Suppressor macrophage treated with lipopolysaccharide for 1 hour (primary cell): ENCODE measurements at regions not wholly inside any gene's neighbourhood (a gene's known extent, or its start where the extent isn't known, plus 50 kb on each side); places are given as distances from the start of the nearest gene placed in this dataset.

Source experiments
- DNase-seq, 3 donors: peaks; one replicate each; pipeline ENCODE4 v3.0.0-alpha.2; 2020 to 2022

DNA sequence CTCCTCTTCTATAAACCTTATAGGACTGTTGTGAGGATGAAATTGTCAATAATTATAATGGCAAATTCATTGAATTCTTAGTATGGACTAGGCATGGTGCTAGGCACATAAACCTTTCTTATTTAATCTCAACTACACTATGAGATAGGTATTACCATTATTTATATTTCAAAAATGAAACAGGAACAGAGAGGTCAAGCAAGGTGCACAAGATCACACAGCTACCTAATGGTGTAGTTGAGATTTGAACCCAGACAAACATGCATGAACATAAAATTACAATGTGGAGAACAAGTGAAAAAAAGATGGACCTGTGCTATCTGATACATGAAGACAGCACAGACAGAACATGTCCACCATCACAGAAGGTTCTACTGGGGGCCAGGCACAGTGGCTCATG is 156.7 kb downstream of the AXIN2 start:
- no peak for DNase-seq

DNA sequence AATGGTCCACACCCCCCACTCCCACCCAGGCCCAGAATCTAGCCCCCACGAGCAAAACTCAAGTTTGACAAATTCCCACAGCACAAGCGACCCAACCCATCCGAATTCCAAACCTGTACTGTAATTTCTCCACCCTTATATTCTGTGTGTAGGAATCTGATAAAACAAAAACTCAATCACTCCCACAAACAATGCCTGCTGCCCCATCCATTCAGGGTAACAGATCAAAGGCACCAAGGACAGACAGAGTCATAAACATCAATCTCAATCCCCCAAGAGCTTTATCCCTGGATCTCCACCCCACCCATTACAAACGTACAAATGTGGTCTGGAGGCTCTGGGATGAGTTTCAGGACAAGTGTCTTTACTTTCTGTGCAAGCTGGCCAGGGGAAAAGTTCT is 157.8 kb downstream of the AXIN2 start:
- no peak for DNase-seq

DNA sequence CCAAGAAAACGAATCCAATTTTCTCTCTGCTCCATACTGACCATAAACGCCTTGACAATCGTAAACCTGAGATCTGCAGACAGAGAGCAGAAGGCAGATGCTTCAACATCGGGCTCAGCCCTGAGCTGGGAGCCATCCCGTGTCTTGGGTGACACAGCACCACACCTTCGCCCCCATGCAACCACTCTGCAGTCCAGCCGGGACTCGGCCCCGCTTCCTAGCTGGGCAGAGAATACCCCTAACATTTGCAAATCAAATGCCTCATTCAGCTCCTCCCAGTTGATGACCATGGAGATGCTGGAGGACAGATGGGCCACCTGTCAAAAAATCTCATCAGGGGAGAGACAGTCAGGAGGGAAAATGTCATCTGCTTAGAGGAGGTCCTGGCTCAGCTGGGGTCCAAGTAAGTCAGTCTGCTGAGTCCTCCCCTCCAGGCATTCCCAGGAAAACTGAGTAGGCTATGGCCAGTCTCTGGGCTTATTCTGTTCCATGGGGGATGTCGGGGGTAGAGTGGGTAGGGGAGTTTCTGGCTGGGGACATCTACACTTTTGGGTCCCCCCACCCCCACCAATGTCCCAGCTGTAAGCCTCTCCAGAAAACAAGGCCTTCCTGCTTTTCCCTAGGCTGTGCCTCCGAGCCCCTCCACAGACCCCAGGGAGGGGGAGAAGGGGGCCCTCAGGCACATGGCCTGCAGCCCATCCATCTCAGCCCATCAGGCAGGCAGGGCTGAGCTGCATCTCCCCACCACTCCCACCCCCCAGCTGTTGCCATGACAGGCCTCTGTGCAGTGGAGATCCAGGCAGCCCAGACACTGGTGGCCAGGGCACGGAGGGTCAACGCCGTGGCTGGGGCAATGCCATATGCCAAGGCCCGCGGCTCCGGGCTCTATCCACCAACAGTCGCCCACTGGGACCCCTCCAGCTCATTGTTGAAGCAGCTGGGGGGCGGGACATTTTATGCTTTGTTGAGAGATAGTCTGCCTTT is 158.6 kb downstream of the AXIN2 start:
- DNase-seq = no peak

DNA sequence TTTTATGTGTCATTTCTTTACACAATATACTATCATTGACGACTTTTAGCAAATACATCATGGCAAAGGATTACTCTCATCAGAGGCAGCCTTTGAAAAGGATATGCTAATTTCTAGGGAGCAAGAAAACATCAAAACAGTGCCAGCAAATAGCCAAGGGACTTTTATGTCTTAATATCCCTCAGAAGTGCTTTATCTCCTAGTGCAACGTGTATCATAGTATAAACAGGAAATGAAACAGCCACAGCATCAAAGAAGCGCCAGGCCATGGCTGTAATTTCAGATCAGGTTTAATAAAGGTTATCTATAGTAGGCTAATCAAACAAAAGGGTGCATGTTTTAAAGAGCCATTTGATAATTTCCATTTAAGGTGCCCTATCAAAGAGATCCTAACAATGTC is 159.9 kb downstream of the AXIN2 start:
- no peak for DNase-seq

DNA sequence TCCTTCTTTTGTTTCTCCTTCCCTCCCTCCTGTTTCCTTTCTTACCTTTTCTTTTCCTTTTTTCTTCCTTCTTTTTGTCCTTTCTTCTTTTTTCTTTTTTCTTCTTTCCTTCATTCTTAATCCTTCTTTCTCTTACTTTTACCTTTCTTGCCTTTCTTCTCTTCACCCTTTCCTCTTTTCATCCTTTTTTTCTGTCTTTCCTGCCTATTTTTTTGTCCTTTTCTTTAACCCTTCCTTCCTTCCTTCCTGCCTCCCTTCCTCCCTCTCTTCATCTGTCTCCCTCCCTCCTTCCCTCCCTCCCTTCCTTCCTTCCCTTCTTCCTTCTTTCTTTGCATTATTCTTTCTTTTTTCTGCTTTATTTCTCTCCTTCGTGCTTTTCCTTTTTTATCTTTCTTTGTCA is 160.7 kb downstream of the AXIN2 start:
- DNase-seq = no peak

DNA sequence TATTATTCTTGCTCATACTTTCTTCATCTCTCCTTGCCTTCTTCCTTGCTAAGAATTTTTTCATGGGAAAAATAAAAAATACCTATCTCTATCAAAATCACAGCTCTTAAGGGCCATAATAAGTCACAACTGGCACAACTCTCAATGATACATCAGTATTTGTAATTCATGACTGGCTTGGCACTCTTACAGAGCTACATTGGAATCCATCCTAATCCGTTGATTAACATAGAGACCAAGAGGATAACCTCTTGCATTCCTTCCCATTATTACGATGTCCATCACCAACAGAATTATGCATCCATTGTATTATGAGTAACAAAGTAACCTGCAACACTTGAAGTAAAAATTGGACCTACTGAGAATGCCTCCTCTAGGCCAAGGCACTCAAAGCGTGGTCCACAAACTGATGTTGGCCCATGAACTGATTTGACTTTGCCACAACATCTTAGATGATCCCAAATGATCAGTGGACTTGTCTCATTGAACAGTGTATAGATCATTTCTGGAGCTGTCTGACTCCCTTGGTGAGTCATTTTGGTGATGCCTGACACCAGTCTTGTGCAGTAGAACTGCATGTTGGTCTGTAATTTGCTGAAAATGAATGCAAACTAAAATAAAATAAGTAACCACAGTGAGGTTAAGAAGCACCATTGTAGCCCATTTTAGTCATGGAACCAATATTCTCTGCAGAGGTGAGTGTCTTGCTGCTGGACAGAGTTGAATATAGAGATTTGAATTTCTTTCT is 163.2 kb downstream of the AXIN2 start:
- DNase-seq = no peak

DNA sequence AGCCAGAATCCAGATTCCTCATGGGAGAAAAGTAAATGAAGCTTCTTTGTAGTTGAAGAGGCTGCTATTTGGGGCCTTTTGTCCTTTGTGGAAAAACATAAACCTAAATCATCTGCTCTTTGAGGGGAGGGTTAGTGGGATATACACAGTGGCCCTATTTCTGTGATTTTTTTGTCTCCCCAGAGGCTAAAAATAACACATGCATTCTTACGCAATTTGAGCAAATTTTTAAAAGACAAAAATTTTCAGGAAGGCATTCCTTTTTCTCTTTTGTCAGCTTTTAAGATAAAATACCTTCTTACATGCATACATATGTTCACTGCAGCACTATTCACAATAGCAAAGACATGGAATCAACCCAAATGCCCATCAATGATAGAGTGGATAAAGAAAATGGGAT is 165.5 kb downstream of the AXIN2 start:
- no peak for DNase-seq

DNA sequence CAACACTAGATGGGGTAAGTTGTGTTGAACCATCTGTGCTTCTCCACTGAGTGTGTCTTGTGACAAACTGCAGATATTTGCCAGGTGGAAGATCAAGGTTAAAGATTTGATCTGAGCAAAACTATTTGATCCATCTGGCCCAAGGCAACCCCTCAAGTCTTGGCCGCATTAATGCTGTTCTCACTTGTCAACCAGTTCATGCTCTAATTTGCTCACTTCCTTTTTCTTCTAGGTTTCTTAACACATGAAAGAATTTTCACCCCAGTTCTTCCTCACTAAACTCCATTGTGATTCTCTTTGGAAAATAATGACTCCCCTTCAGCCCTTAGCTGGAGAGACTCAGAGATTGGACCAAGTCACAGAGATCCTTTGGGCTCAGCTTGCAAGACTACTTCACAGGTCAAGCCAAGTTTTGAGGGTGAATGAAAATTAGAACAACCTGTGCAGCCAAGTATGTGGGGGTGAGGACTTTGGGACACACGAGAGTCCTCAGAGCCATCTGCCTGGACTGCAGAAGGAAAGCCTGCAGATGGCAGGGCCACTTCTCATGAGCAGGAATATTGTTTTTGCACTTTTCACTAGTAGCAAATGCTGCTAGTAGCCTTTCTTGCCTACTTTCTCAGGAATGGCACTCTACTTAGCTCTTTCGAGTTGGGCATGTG is 166.5 kb downstream of the AXIN2 start:
- DNase-seq = no peak

DNA sequence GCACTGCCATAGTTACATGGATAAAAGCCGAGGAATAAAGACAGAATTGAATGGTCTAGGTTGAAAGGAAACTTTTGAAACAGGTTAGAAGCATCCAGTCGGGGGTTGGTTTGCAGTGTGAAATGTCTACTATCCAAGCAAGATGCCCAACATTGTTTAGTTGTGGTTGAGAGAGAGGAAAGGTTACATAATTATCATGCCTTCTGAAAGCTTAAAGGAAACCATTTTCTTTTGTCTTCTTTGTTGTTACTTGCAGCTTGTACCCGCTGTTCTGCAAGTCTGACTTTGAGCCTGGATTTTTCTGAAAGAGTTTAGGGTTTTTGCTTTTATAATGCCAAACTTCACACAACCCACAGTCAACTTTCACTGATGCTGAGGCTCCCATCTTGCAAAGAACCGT is 167.9 kb downstream of the AXIN2 start:
- no peak for DNase-seq

DNA sequence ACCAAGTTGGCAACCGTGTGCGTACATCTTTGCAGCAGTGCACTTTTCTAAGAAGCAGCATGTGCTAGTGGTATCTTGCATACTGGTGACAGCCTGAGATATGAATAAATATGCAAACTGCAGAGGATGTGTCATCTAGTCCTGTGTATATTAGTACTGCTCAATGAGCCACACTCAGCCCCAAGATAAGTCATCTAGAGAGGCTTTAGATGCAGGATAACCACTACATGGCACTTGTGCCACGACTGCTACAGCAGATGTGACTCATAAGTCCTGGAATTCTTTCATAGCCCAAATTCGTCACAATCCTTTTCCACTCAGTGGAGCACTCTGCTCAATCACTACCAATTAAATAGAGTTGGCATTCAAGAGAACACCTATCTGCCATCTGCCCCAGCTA is 171.5 kb downstream of the AXIN2 start:
- DNase-seq = peak in 1 of 3 donors; percentile 20

DNA sequence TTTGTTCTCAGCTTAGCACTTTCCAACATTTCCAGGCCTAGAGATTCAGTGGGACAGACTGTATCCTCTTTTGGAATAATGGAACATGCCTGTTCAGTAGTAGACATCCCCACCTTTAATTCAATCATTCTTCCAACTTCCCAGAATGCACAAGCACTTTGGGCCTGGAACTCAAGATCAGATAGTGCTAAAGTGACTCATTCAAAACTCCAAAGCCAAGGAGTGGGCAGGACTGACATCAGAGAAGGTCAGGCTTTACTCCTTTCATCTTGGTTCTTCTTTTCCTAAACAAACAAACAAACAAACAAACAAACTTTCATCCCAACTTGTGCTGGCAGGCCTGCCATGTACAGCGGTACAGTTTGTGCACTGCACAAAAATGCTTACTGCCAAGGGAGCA is 172.0 kb downstream of the AXIN2 start:
- DNase-seq = peak in 2 of 3 donors; percentile 4 to 32

DNA sequence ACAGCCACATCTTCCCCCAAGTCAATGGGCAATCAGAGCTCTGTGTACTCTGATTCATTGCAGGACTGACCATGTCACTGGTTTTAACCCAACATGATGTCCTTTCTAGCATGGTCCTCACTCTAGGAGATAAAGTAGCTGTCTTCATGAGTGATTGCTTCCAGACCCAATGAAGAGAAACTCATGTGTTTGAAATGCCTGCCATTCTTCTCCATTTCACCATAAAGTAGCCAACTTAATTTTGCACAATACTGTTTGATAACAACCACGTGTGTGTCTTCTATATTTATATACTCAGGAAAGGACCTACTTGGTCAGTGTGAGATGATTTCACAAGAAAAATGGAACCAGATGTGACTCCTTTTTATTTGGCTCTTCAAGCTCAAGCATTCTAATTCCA is 172.5 kb downstream of the AXIN2 start:
- no peak for DNase-seq

DNA sequence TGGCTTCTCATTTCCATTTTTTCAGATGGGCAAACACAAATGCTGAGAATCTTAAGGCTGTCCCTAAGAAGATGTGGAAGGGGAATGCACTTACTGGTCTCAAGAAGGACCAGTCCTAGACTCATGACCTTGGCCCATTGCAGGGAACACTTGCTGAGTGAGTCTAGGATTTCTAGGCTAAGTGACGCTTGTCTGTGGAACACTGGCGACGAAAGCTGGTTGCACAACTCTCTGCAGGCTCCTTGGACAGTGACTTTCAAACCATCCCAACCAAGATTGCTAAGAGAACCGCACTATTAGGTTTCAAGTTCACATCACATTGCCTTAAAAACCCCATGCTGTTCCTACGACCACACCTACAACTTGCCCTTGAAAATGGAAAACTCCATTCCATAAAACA is 174.1 kb downstream of the AXIN2 start:
- DNase-seq = no peak

DNA sequence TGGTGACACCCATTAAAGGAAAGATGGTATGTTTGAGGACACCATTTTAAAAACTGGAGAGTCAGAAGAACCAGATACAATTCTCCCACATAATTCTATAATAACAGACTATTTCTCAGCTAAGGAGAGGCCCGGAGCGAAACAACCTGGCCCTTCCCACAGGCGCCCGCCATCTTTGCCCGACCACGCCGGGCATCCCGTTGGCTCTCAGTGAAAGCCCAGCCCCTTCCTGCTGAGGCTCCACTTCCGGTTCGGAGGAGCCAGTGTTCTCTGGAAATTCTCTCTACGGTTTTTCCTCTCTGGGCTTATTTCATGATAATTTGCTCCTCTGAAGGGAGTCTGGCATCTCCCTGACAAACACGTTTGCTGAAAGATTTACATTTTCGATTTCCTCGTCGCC is 175.7 kb downstream of the AXIN2 start:
- DNase-seq = no peak

DNA sequence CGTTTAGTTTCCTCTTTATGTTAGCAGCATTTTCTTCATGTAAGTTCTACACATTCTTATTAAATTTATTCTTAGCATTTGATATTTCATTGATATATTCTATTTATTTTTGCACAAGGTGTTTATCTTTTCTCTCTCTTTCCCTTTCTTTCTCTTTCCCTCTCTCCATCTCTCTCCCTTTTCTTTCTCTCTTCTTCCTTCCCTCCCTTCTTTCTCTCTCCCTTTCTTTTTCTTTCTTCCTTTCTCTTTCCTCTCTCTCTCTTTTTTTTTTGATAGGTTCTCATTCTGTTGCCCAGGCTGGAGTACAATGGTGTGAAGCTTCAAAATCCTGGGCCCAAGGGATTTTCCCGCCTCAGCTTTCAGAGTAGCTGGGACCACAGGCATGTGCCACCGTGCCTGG is 176.4 kb downstream of the AXIN2 start:
- DNase-seq = no peak

DNA sequence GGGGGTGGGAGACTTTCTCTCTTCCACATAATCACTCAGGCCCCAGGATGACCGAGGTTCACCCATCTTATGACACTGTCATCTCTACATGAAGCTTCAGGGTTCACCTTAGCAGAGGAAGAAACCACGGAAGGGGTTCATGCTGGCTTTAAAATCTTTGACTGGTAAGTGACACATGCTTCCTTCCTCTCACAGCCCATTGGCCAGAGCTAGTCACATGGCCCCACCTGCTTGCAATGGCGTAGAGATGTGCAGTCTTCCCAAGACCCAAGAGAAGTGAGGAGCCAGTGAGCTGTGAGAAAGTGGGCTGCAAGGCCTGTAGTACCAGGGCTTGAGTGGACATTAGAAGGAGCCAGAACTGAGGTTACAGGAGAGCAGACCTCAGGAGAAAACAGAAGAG is 180.3 kb downstream of the AXIN2 start:
- no peak for DNase-seq

DNA sequence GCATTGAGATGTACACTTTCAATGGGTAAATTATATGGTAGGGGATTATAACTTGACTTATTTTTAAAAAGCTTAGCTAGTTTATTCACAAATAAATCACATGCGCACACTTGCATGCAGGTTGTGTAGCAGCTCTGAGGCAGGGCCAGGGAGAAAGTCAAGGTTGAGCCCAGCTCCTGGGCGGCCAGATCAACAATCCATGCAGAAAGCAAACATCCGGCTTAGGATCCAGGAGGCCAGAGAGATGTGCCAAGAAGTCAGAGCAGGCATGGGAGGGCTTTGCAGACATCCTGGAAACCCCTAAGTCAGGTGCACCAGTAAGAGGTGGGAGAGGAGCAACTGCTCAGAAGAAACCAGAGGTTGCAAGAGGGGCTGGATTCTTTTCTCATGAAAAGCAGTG is 186.5 kb downstream of the AXIN2 start:
- DNase-seq = no peak

DNA sequence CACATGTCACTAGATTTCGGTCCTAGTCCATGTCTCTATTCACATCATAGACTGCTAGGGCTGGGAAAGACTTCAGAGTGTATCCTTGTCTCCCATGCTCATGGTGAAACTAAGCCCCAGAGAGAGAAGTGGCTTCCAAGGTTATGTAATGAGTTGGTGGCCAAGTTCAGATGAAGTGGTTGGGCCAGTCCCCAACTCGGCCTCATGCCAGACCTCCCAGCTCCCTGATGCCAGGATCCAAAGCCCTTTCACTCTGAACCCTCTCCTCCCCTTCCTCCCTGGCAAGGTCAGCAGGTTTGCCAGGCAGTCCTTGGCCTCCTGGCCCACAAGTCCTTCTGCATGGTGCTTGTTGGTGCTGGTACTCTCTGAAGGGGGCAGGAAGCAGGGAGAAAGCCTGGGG is 189.7 kb downstream of the AXIN2 start:
- no peak for DNase-seq

DNA sequence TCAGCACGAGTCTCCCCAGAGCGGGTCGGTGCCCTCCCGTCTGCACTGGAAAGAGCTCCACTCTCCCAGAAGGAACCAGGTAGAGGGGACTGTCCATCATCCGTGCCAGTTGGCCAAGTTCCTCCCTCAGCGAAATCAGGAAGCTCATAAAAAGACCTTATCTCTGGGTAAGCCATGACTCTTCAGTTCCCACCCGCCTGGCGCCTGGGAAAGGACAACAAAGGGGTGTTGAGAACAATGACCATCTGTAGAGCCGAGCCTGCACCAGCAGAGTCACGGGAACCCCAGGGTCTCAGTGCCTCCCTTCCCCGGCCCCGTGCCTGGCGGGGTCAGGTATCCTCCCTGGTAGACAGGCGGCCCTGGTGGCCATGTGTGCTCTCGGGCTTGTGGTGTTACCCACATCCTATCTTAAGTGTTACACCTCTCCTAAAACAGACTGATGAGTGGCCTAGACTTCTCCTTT is 190.7 kb downstream of the AXIN2 start:
- DNase-seq = no peak

DNA sequence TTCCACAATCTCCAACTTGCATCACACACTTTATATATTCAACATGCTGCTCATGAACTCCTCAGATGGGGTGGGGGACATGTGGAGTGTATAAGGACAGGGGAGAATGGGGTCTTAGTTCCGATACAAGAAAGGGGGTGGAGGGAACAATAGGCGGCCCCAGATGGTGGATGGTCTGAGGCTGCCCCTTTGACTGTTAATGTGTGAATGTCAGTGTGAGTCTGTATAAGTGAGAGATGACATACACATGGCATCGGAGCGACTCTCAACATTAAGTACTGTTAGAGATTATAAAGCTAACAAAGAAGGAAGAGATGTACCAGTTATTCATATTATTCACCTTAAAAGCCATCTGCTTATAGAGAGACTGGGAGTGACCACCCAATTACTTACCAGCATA is 193.1 kb downstream of the AXIN2 start:
- no peak for DNase-seq

DNA sequence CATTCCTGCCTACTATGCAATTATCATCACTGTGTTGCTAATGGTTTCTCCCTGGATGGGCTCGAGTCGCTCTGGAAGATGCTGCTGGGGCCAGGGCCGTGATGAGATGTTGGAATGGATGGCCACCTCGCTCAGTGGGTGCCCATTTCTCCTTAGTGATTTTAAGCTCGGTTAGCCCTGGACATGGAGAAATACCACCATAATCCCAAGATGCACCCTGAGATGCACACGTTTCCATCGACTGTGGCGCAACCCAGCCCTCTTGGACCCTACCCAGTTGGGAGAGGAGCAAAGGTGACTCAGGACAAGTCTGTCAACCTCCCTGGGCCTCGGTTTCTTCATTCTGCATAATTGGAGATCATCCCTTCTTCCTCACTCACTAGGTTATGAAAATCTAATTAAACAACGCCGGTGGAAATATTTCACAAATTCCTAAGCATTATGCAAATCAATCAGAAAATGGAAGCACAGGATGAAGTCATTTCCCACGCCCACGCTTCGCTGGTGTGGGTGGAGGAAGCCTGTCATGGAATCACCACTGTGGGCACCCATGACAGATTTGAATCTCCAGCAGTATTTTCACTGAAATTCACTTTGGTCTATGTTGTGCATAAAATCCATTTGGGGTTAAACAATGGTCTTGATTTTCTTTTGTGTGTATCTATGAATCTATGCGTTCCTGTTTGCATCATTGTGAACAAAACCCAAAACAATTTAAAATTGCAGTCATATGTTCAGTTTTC is 195.2 kb downstream of the AXIN2 start:
- DNase-seq = peak; percentile 32 to 54 (median 53)

DNA sequence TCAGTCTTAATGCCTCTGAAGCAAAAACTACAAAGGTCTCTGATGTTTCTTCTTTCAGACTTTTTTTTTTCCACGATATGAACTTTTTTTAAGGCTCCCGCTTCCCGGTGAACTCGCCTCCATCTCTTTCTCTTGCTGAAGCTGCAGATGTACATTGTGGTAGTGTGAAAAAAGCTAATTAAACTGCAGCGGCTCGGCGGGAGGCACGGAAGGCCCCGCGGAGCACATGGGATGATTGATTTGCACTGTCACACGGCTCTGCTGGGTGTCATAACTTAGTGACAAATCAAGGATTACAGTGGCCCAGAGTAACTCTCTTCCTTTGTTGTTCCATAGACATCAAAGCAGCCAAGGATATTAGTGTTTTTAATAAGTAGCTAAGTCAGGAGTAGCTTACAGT is 196.3 kb downstream of the AXIN2 start:
- DNase-seq = no peak

DNA sequence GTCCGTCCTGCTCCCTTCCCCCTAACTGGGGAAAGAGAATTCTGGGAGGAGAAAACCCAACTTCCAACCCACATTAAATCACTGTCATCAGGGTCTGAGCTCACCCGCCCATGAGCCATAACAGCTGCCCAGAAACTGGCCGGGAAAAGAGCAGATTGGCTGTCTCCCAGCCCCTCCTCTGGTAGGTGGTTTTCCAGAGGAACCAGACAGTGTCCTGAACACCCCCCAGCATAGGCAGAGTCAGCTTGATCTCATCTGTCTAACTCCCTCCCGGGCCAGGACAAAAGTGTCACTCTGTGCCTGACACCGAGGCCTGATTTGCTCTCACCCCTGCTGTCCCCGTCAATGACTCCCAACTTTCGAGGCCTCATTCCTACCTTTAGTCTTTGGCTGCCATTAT is 197.0 kb downstream of the AXIN2 start:
- DNase-seq = peak in 1 of 3 donors; percentile 5
